HEK293T (cell line): ENCODE measurements at regions not wholly inside any gene's neighbourhood (a gene's known extent, or its start where the extent isn't known, plus 50 kb on each side); places are given as distances from the start of the nearest gene placed in this dataset.

Experiments
- ARNT ChIP-seq: fragments of 450-650 bp; IDR thresholded peaks from 2 replicates; pipeline ENCODE4 v1.6.1; 2017; ENCODE audit warnings: mild to moderate bottlenecking
- BHLHE40 ChIP-seq: fragments of 450-650 bp; IDR thresholded peaks from 2 replicates; pipeline ENCODE4 v1.6.1; 2016; ENCODE audit warnings: mild to moderate bottlenecking, moderate library complexity, borderline replicate concordance
- ELF4 ChIP-seq: fragments of 450-650 bp; IDR thresholded peaks from 2 replicates; pipeline ENCODE4 v1.6.1; 2017; ENCODE audit warnings: antibody characterized with exemption
- FOXA1 ChIP-seq: fragments of 450-650 bp; IDR thresholded peaks from 2 replicates; pipeline ENCODE4 v1.6.1; 2016; ENCODE audit warnings: mild to moderate bottlenecking
- FOXK2 ChIP-seq: fragments of 450-650 bp; IDR thresholded peaks from 2 replicates; pipeline ENCODE4 v1.6.1; 2016; ENCODE audit warnings: mild to moderate bottlenecking
- FOXM1 ChIP-seq: fragments of 450-650 bp; IDR thresholded peaks from 2 replicates; pipeline ENCODE4 v1.6.1; 2017; ENCODE audit warnings: mild to moderate bottlenecking, borderline replicate concordance
- HDGF ChIP-seq: fragments of 450-650 bp; IDR thresholded peaks from 2 replicates; pipeline ENCODE4 v1.6.1; 2017; ENCODE audit warnings: antibody characterized with exemption, borderline replicate concordance
- L3MBTL2 ChIP-seq: fragments of 450-650 bp; conservative IDR thresholded peaks from 2 replicates; pipeline ENCODE4 v1.6.1; 2016; ENCODE audit warnings: mild to moderate bottlenecking
- LEF1 ChIP-seq: fragments of 450-650 bp; IDR thresholded peaks from 2 replicates; pipeline ENCODE4 v1.6.1; 2017; ENCODE audit warnings: mild to moderate bottlenecking, borderline replicate concordance
- NFRKB ChIP-seq: fragments of 450-650 bp; IDR thresholded peaks from 2 replicates; pipeline ENCODE4 v1.6.1; 2016; ENCODE audit warnings: mild to moderate bottlenecking, moderate library complexity
- PKNOX1 ChIP-seq: fragments of 450-650 bp; IDR thresholded peaks from 2 replicates; pipeline ENCODE4 v1.6.1; 2016
- SP1 ChIP-seq: fragments of 450-650 bp; IDR thresholded peaks from 2 replicates; pipeline ENCODE4 v1.6.1; 2017
- SUZ12 ChIP-seq: fragments of 450-650 bp; IDR thresholded peaks from 2 replicates; pipeline ENCODE4 v1.6.1; 2016; ENCODE audit warnings: mild to moderate bottlenecking
- TARDBP ChIP-seq: fragments of 450-650 bp; IDR thresholded peaks from 2 replicates; pipeline ENCODE4 v1.6.1; 2016

- no peak for TF ChIP-seq SP1
- TF ChIP-seq FOXA1: no peak
- TF ChIP-seq SUZ12: no peak
- no peak for TF ChIP-seq BHLHE40
- no peak for TF ChIP-seq FOXK2
- TF ChIP-seq NFRKB: no peak
- no peak for TF ChIP-seq FOXM1
- no peak for TF ChIP-seq ARNT
- TF ChIP-seq TARDBP: no peak
- no peak for TF ChIP-seq PKNOX1
- no peak for TF ChIP-seq LEF1
- TF ChIP-seq ELF4: no peak
- TF ChIP-seq L3MBTL2: no peak
- no peak for TF ChIP-seq HDGF
These were observed 297.4 kb upstream of the TLE3 start for GRCh38 chr15:70395164-70395563.
